GM18907 (cell line): ENCODE measurements at regions not wholly inside any gene's neighbourhood (a gene's known extent, or its start where the extent isn't known, plus 50 kb on each side); places are given as distances from the start of the nearest gene placed in this dataset.
"Not testable (repeated sequence)": the region's sequence is repeated elsewhere in the genome, so short reads cannot be mapped to it uniquely, and the experiment has no call there.

Experiments
- ATAC-seq: cut with Tn5 transposase; IDR thresholded peaks from one replicate; pipeline ENCODE4 v1.9.1; 2021; ENCODE audit warnings: mild to moderate bottlenecking, moderate library complexity; ENCODE audit not compliant: unreplicated experiment

GRCh38 chr13:103614761-103615160, 548.5 kb upstream of the SLC10A2 start:
- no peak for ATAC-seq

- peak; percentile 97 for ATAC-seq
Measured at GRCh38 chr13:103607995-103608394, 541.8 kb upstream of the SLC10A2 start.

GRCh38 chr13:103605546-103606326, 539.5 kb upstream of the SLC10A2 start:
- ATAC-seq: no peak

- not testable (repeated sequence) for ATAC-seq
Measured at GRCh38 chr13:103599870-103600269, 533.7 kb upstream of the SLC10A2 start.

GRCh38 chr13:103598671-103599070, 532.5 kb upstream of the SLC10A2 start:
- no peak for ATAC-seq

- no peak for ATAC-seq
Measured at GRCh38 chr13:103573446-103573845, 507.2 kb upstream of the SLC10A2 start.

- no peak for ATAC-seq
Measured at GRCh38 chr13:103568314-103568713, 502.1 kb upstream of the SLC10A2 start.

- ATAC-seq: no peak
Measured at GRCh38 chr13:103557878-103558277, 491.7 kb upstream of the SLC10A2 start.

GRCh38 chr13:103556681-103557080, 490.5 kb upstream of the SLC10A2 start:
- ATAC-seq: no peak

GRCh38 chr13:103547914-103548313, 481.7 kb upstream of the SLC10A2 start:
- no peak for ATAC-seq

- ATAC-seq: no peak
Measured at GRCh38 chr13:103546271-103546670, 480.1 kb upstream of the SLC10A2 start.

GRCh38 chr13:103542648-103543047, 476.4 kb upstream of the SLC10A2 start:
- ATAC-seq: no peak

- no peak for ATAC-seq
Measured at GRCh38 chr13:103540382-103540765, 474.2 kb upstream of the SLC10A2 start.

- no peak for ATAC-seq
Measured at GRCh38 chr13:103539721-103540381, 473.6 kb upstream of the SLC10A2 start.

GRCh38 chr13:103539265-103539664, 473.0 kb upstream of the SLC10A2 start:
- ATAC-seq: no peak

- ATAC-seq: no peak
Measured at GRCh38 chr13:103537616-103538015, 471.4 kb upstream of the SLC10A2 start.

GRCh38 chr13:103531278-103531677, 465.1 kb upstream of the SLC10A2 start:
- no peak for ATAC-seq

GRCh38 chr13:103528437-103528836, 462.2 kb upstream of the SLC10A2 start:
- no peak for ATAC-seq

- ATAC-seq: no peak
Measured at GRCh38 chr13:103525530-103525929, 459.3 kb upstream of the SLC10A2 start.

GRCh38 chr13:103523858-103524257, 457.6 kb upstream of the SLC10A2 start:
- ATAC-seq: no peak

GRCh38 chr13:103521532-103521931, 455.3 kb upstream of the SLC10A2 start:
- no peak for ATAC-seq

- no peak for ATAC-seq
Measured at GRCh38 chr13:103517768-103518102, 451.5 kb upstream of the SLC10A2 start.
